HEK293 (cell line): ENCODE measurements at regions not wholly inside any gene's neighbourhood (a gene's known extent, or its start where the extent isn't known, plus 50 kb on each side); places are given as distances from the start of the nearest gene placed in this dataset.

Source experiments
- CTCF ChIA-PET: fragments of 350-600 bp; formaldehyde crosslinking; extraction: SDS; loops from one replicate; lab custom pipeline; 2021; ENCODE audit warnings: antibody characterized with exemption; lab: Yijun Ruan, JAX
- POLR2A ChIA-PET: fragments of 300-600 bp; formaldehyde crosslinking; extraction: SDS; loops from one replicate; lab custom pipeline; 2020; ENCODE audit warnings: antibody characterized with exemption, inconsistent platforms; lab: Yijun Ruan, JAX
- H3K27ac ChIP-seq: fragments of 200-500 bp; sonication (Bioruptor generic); 2 replicates; pipeline ENCODE4 v1.5.1; 2014; ENCODE audit warnings: low read depth, low read length, control low read depth, inconsistent platforms; ENCODE audit errors: extremely low read depth
- H3K36me3 ChIP-seq, 2 experiments: fragments of 200-500 bp in 1 of 2; sonication (Bioruptor generic) in 1 of 2; 1 replicate in 1 of 2; 2 replicates in 1 of 2; pipeline ENCODE4 v1.5.1; 2014 to 2017; ENCODE audit warnings: inconsistent platforms in 2 of 2, low read length in 2 of 2; ENCODE audit not compliant: control insufficient read depth in 2 of 2, insufficient read depth in 1 of 2
- H3K4me1 ChIP-seq: fragments of 200-500 bp; sonication (Bioruptor generic); 2 replicates; pipeline ENCODE4 v1.5.1; 2014; ENCODE audit warnings: mild to moderate bottlenecking, low read length, inconsistent platforms; ENCODE audit not compliant: control insufficient read depth, insufficient read depth
- H3K4me3 ChIP-seq: 2 replicates; pipeline ENCODE4 v1.5.1; 2011; ENCODE audit warnings: low read depth, mild to moderate bottlenecking, control low read depth, low read length, moderate library complexity
- H3K9me3 ChIP-seq: fragments of 200-500 bp; sonication (Bioruptor generic); 2 replicates; pipeline ENCODE4 v1.5.1; 2014; ENCODE audit warnings: low read depth, low read length, inconsistent platforms; ENCODE audit not compliant: control insufficient read depth, insufficient read depth
- OVOL3 ChIP-seq: fragments of 450-650 bp; formaldehyde crosslinking; IDR thresholded peaks from 2 replicates; pipeline ENCODE4 v1.5.1; 2016; ENCODE audit warnings: missing biosample characterization, missing genetic modification characterization
- RBAK ChIP-seq: fragments of 450-650 bp; formaldehyde crosslinking; IDR thresholded peaks from 2 replicates; pipeline ENCODE4 v1.5.1; 2016; ENCODE audit warnings: missing biosample characterization, missing genetic modification characterization
- YY2 ChIP-seq: fragments of 450-650 bp; formaldehyde crosslinking; IDR thresholded peaks from 2 replicates; pipeline ENCODE4 v1.5.1; 2016; ENCODE audit warnings: missing biosample characterization, missing genetic modification characterization
- ZBTB8A ChIP-seq: fragments of 450-650 bp; formaldehyde crosslinking; IDR thresholded peaks from 2 replicates; pipeline ENCODE4 v1.5.1; 2016; ENCODE audit warnings: missing biosample characterization, missing genetic modification characterization
- ZNF114 ChIP-seq: fragments of 450-650 bp; formaldehyde crosslinking; IDR thresholded peaks from 2 replicates; pipeline ENCODE4 v1.5.0; 2017; ENCODE audit warnings: missing biosample characterization, missing genetic modification characterization
- ZNF155 ChIP-seq: fragments of 450-650 bp; formaldehyde crosslinking; IDR thresholded peaks from 2 replicates; pipeline ENCODE4 v1.5.1; 2016; ENCODE audit warnings: missing biosample characterization, missing genetic modification characterization
- ZNF23 ChIP-seq: fragments of 450-650 bp; formaldehyde crosslinking; IDR thresholded peaks from 2 replicates; pipeline ENCODE4 v1.5.1; 2016; ENCODE audit warnings: missing biosample characterization, missing genetic modification characterization, borderline replicate concordance
- ZNF292 ChIP-seq: fragments of 450-650 bp; formaldehyde crosslinking; IDR thresholded peaks from 2 replicates; pipeline ENCODE4 v1.5.1; 2016; ENCODE audit warnings: low read depth, missing biosample characterization, missing genetic modification characterization, borderline replicate concordance
- ZNF48 ChIP-seq: fragments of 450-650 bp; formaldehyde crosslinking; IDR thresholded peaks from 2 replicates; pipeline ENCODE4 v1.5.1; 2016; ENCODE audit warnings: missing biosample characterization, missing genetic modification characterization
- ZNF600 ChIP-seq: fragments of 450-650 bp; formaldehyde crosslinking; IDR thresholded peaks from 2 replicates; pipeline ENCODE4 v1.5.1; 2016; ENCODE audit warnings: missing biosample characterization, missing genetic modification characterization
- ZNF621 ChIP-seq: fragments of 450-650 bp; formaldehyde crosslinking; IDR thresholded peaks from 2 replicates; pipeline ENCODE4 v1.5.1; 2017; ENCODE audit warnings: missing biosample characterization, missing genetic modification characterization
- ZNF837 ChIP-seq: fragments of 450-650 bp; formaldehyde crosslinking; IDR thresholded peaks from 2 replicates; pipeline ENCODE4 v1.5.1; 2016; ENCODE audit warnings: missing biosample characterization, missing genetic modification characterization
- ZXDB ChIP-seq: fragments of 450-650 bp; formaldehyde crosslinking; IDR thresholded peaks from 2 replicates; pipeline ENCODE4 v1.5.1; 2016; ENCODE audit warnings: missing biosample characterization, missing genetic modification characterization
- TF ChIP-seq, protein P1 (sequence below): fragments of 450-650 bp; formaldehyde crosslinking; IDR thresholded peaks from 2 replicates; pipeline ENCODE4 v1.5.1; 2016; ENCODE audit warnings: missing biosample characterization, missing genetic modification characterization
- TF ChIP-seq, protein P2 (sequence below): fragments of 450-650 bp; formaldehyde crosslinking; IDR thresholded peaks from 2 replicates; pipeline ENCODE4 v1.5.1; 2016; ENCODE audit warnings: missing biosample characterization, missing genetic modification characterization
- TF ChIP-seq, protein P3 (sequence below): fragments of 450-650 bp; formaldehyde crosslinking; IDR thresholded peaks from 2 replicates; pipeline ENCODE4 v1.5.1; 2017; ENCODE audit warnings: missing biosample characterization, missing genetic modification characterization
- TF ChIP-seq, protein P4 (sequence below): fragments of 450-650 bp; IDR thresholded peaks from 2 replicates; pipeline ENCODE4 v1.5.1; 2018; ENCODE audit warnings: missing biosample characterization, mild to moderate bottlenecking, missing genetic modification characterization
- TF ChIP-seq, protein P5 (sequence below): fragments of 450-650 bp; formaldehyde crosslinking; IDR thresholded peaks from 2 replicates; pipeline ENCODE4 v1.5.1; 2016; ENCODE audit warnings: missing biosample characterization, missing genetic modification characterization
- TF ChIP-seq, protein P6 (sequence below): fragments of 450-650 bp; formaldehyde crosslinking; IDR thresholded peaks from 2 replicates; pipeline ENCODE4 v1.5.1; 2017; ENCODE audit warnings: missing biosample characterization, missing genetic modification characterization

DNA sequence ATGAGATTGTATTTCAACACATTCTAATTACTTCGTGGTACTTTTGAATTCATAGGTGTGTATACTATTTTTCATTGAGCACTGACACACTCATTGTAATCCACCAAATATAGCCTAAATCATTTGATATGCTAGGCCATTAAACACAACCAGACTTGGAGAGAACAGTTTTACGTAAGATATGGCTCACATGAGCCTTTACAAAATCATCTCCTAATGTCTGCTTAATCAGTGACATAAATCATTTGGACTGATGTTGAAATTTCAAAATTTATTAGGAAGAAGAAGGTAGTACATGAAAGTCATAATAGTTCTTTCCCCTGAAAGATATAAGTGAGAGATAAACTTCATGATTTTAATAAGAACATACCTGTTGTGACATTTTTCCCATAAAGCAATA lies 550.2 kb upstream of the LINC00305 start:
- Histone ChIP-seq H3K9me3 (no peaks in the 10 kb centered on the region), H3K4me3 (no peak overlapping the region), H3K36me3 (no peaks in the 10 kb centered on the region), H3K4me1 (no peaks in the 10 kb centered on the region), H3K27ac (no peak overlapping the region)
- POLR2A ChIA-PET, result no interaction called here
- CTCF ChIA-PET, result no interaction called here
- no peak for TF ChIP-seq OVOL3
- TF ChIP-seq, protein P1, sequence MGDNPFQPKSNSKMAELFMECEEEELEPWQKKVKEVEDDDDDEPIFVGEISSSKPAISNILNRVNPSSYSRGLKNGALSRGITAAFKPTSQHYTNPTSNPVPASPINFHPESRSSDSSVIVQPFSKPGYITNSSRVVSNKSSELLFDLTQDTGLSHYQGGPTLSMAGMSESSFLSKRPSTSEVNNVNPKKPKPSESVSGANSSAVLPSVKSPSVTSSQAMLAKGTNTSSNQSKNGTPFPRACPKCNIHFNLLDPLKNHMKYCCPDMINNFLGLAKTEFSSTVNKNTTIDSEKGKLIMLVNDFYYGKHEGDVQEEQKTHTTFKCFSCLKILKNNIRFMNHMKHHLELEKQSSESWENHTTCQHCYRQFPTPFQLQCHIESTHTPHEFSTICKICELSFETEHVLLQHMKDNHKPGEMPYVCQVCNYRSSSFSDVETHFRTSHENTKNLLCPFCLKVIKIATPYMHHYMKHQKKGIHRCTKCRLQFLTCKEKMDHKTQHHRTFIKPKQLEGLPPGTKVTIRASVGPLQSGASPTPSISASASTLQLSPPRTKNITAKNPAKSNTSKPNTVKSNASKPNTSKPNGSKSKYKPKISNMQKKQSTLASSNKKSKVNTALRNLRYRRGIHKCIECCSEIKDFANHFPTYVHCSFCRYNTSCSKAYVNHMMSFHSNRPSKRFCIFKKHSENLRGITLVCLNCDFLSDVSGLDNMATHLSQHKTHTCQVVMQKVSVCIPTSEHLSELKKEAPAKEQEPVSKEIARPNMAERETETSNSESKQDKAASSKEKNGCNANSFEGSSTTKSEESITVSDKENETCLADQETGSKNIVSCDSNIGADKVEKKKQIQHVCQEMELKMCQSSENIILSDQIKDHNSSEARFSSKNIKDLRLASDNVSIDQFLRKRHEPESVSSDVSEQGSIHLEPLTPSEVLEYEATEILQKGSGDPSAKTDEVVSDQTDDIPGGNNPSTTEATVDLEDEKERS, result no peak
- TF ChIP-seq ZNF155 (tag by site-specific recombination), result no peak
- TF ChIP-seq, protein P2, sequence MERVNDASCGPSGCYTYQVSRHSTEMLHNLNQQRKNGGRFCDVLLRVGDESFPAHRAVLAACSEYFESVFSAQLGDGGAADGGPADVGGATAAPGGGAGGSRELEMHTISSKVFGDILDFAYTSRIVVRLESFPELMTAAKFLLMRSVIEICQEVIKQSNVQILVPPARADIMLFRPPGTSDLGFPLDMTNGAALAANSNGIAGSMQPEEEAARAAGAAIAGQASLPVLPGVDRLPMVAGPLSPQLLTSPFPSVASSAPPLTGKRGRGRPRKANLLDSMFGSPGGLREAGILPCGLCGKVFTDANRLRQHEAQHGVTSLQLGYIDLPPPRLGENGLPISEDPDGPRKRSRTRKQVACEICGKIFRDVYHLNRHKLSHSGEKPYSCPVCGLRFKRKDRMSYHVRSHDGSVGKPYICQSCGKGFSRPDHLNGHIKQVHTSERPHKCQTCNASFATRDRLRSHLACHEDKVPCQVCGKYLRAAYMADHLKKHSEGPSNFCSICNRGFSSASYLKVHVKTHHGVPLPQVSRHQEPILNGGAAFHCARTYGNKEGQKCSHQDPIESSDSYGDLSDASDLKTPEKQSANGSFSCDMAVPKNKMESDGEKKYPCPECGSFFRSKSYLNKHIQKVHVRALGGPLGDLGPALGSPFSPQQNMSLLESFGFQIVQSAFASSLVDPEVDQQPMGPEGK (tag by site-specific recombination), result no peak
- TF ChIP-seq, protein P3, sequence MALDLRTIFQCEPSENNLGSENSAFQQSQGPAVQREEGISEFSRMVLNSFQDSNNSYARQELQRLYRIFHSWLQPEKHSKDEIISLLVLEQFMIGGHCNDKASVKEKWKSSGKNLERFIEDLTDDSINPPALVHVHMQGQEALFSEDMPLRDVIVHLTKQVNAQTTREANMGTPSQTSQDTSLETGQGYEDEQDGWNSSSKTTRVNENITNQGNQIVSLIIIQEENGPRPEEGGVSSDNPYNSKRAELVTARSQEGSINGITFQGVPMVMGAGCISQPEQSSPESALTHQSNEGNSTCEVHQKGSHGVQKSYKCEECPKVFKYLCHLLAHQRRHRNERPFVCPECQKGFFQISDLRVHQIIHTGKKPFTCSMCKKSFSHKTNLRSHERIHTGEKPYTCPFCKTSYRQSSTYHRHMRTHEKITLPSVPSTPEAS, result no peak
- TF ChIP-seq ZNF600 (tag by site-specific recombination), result no peak
- TF ChIP-seq, protein P4, sequence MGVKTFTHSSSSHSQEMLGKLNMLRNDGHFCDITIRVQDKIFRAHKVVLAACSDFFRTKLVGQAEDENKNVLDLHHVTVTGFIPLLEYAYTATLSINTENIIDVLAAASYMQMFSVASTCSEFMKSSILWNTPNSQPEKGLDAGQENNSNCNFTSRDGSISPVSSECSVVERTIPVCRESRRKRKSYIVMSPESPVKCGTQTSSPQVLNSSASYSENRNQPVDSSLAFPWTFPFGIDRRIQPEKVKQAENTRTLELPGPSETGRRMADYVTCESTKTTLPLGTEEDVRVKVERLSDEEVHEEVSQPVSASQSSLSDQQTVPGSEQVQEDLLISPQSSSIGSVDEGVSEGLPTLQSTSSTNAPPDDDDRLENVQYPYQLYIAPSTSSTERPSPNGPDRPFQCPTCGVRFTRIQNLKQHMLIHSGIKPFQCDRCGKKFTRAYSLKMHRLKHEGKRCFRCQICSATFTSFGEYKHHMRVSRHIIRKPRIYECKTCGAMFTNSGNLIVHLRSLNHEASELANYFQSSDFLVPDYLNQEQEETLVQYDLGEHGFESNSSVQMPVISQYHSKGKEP (tag by site-specific recombination), result no peak
- TF ChIP-seq, protein P5, sequence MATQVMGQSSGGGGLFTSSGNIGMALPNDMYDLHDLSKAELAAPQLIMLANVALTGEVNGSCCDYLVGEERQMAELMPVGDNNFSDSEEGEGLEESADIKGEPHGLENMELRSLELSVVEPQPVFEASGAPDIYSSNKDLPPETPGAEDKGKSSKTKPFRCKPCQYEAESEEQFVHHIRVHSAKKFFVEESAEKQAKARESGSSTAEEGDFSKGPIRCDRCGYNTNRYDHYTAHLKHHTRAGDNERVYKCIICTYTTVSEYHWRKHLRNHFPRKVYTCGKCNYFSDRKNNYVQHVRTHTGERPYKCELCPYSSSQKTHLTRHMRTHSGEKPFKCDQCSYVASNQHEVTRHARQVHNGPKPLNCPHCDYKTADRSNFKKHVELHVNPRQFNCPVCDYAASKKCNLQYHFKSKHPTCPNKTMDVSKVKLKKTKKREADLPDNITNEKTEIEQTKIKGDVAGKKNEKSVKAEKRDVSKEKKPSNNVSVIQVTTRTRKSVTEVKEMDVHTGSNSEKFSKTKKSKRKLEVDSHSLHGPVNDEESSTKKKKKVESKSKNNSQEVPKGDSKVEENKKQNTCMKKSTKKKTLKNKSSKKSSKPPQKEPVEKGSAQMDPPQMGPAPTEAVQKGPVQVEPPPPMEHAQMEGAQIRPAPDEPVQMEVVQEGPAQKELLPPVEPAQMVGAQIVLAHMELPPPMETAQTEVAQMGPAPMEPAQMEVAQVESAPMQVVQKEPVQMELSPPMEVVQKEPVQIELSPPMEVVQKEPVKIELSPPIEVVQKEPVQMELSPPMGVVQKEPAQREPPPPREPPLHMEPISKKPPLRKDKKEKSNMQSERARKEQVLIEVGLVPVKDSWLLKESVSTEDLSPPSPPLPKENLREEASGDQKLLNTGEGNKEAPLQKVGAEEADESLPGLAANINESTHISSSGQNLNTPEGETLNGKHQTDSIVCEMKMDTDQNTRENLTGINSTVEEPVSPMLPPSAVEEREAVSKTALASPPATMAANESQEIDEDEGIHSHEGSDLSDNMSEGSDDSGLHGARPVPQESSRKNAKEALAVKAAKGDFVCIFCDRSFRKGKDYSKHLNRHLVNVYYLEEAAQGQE (tag by site-specific recombination), result no peak
- TF ChIP-seq, protein P6, sequence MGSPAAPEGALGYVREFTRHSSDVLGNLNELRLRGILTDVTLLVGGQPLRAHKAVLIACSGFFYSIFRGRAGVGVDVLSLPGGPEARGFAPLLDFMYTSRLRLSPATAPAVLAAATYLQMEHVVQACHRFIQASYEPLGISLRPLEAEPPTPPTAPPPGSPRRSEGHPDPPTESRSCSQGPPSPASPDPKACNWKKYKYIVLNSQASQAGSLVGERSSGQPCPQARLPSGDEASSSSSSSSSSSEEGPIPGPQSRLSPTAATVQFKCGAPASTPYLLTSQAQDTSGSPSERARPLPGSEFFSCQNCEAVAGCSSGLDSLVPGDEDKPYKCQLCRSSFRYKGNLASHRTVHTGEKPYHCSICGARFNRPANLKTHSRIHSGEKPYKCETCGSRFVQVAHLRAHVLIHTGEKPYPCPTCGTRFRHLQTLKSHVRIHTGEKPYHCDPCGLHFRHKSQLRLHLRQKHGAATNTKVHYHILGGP (tag by site-specific recombination), result no peak
- TF ChIP-seq ZNF23, result no peak
- TF ChIP-seq ZNF837, result no peak
- TF ChIP-seq YY2 (tag by site-specific recombination), result no peak
- TF ChIP-seq ZNF114 (tag by site-specific recombination), result no peak
- TF ChIP-seq ZNF621 (tag by site-specific recombination), result no peak
- TF ChIP-seq ZNF48 (tag by site-specific recombination), result no peak
- TF ChIP-seq RBAK (tag by site-specific recombination), result no peak
- no peak for TF ChIP-seq ZXDB (tag by site-specific recombination)
- TF ChIP-seq ZBTB8A (tag by site-specific recombination), result no peak
- no peak for TF ChIP-seq ZNF292
